SK-N-SH (cell line): ENCODE measurements at regions not wholly inside any gene's neighbourhood (a gene's known extent, or its start where the extent isn't known, plus 50 kb on each side); places are given as distances from the start of the nearest gene placed in this dataset.

ENCODE experiments used
- CTCF ChIA-PET: fragments of 300-600, 350-600 bp; formaldehyde crosslinking; extraction: SDS; loops from one replicate; lab custom pipeline; 2021; lab: Yijun Ruan, JAX
- POLR2A ChIA-PET: fragments of 350-600 bp; sonication (Branson Sonifier 250); formaldehyde crosslinking; extraction: SDS; loops from one replicate; lab custom pipeline; 2020; ENCODE audit warnings: antibody characterized with exemption, inconsistent platforms; lab: Yijun Ruan, JAX
- DNase-seq: peaks from one replicate; pipeline ENCODE4 v3.0.0; 2012
- H2AFZ ChIP-seq: fragments of 200-600 bp; sonication (generic); 2 replicates; pipeline ENCODE4 v1.8.1; 2016; ENCODE audit warnings: antibody characterized with exemption, mild to moderate bottlenecking, low read depth
- H3F3A ChIP-seq: fragments of 200-600 bp; sonication (generic); replicated peaks from 2 replicates; pipeline ENCODE3; 2016; ENCODE audit warnings: antibody characterized with exemption, mild to moderate bottlenecking; ENCODE audit not compliant: insufficient read depth
- H3K27ac ChIP-seq, 2 experiments: fragments of 200-500 bp in 1 of 2; fragments of 200-600 bp in 1 of 2; sonication (Bioruptor generic) in 1 of 2; sonication (generic), shearing (Covaris generic) in 1 of 2; 2 replicates each; pipeline versions ENCODE4 v1.5.1 to v1.6.1; 2014 to 2016; ENCODE audit warnings: low read depth in 2 of 2, inconsistent platforms in 1 of 2, low read length in 1 of 2, mild to moderate bottlenecking in 1 of 2, mixed read lengths in 1 of 2
- H3K27me3 ChIP-seq: fragments of 200-600 bp; sonication (generic), shearing (Covaris generic); 2 replicates; pipeline ENCODE4 v1.6.1; 2016; ENCODE audit warnings: mixed run types; ENCODE audit not compliant: insufficient read depth
- H3K36me3 ChIP-seq, 2 experiments: fragments of 200-500 bp in 1 of 2; fragments of 200-600 bp in 1 of 2; sonication (Bioruptor generic) in 1 of 2; sonication (generic) in 1 of 2; replicated peaks in 1 of 2; 2 replicates each; pipeline versions ENCODE3 to v1.5.1; 2014 to 2016; ENCODE audit warnings: low read length in 1 of 2, mild to moderate bottlenecking in 1 of 2; ENCODE audit not compliant: insufficient read depth in 2 of 2, control insufficient read depth in 1 of 2
- H3K4me1 ChIP-seq, 2 experiments: fragments of 200-500 bp in 1 of 2; fragments of 200-600 bp in 1 of 2; sonication (Bioruptor generic) in 1 of 2; sonication (generic), shearing (Covaris generic) in 1 of 2; 2 replicates each; pipeline versions ENCODE4 v1.5.1 to v1.6.1; 2014 to 2016; ENCODE audit warnings: low read depth in 1 of 2, low read length in 1 of 2, mixed run types in 1 of 2; ENCODE audit not compliant: insufficient read depth in 2 of 2, control insufficient read depth in 1 of 2
- H3K4me2 ChIP-seq: fragments of 200-600 bp; sonication (generic), shearing (Covaris generic); 2 replicates; pipeline ENCODE4 v1.6.1; 2017; ENCODE audit warnings: mixed run types
- H3K4me3 ChIP-seq, 2 experiments: fragments of 200-500 bp in 1 of 2; fragments of 200-600 bp in 1 of 2; sonication (Bioruptor generic) in 1 of 2; sonication (generic), shearing (Covaris generic) in 1 of 2; 2 replicates each; pipeline versions ENCODE4 v1.5.1 to v1.8.1; 2014 to 2016; ENCODE audit warnings: low read depth in 2 of 2, inconsistent platforms in 1 of 2, low read length in 1 of 2, mild to moderate bottlenecking in 1 of 2, mixed read lengths in 1 of 2, moderate library complexity in 1 of 2
- H3K79me2 ChIP-seq: fragments of 200-600 bp; sonication (generic); 2 replicates; pipeline ENCODE4 v1.8.1; 2017; ENCODE audit warnings: mild to moderate bottlenecking; ENCODE audit not compliant: insufficient read depth
- H3K9ac ChIP-seq: fragments of 200-600 bp; sonication (generic); 2 replicates; pipeline ENCODE4 v1.6.1; 2017; ENCODE audit warnings: mixed run types
- H3K9me2 ChIP-seq: fragments of 200-600 bp; sonication (generic); 2 replicates; pipeline ENCODE4 v1.6.1; 2017; ENCODE audit warnings: mixed run types
- H3K9me3 ChIP-seq: fragments of 200-600 bp; sonication (generic); 2 replicates; pipeline ENCODE4 v1.6.1; 2017; ENCODE audit warnings: mixed run types, mild to moderate bottlenecking, moderate library complexity
- H4K20me1 ChIP-seq: fragments of 200-600 bp; sonication (generic); 2 replicates; pipeline ENCODE4 v1.6.1; 2017; ENCODE audit warnings: mild to moderate bottlenecking, mixed run types; ENCODE audit not compliant: insufficient read depth
- CHD2 ChIP-seq: fragments of 150-350 bp; IDR thresholded peaks from 2 replicates; pipeline ENCODE4 v1.6.1; 2018; ENCODE audit warnings: low read length; ENCODE audit not compliant: partially characterized antibody
- EP300 ChIP-seq, 2 experiments: IDR thresholded peaks; 2 replicates each; pipeline versions ENCODE4 v1.4.0 to v1.6.1; 2012; ENCODE audit warnings: borderline replicate concordance in 1 of 2, low read depth in 1 of 2, low read length in 1 of 2
- EZH2phosphoT487 ChIP-seq: fragments of 200-600 bp; sonication (generic); IDR thresholded peaks from 2 replicates; pipeline ENCODE4 v1.6.1; 2017; ENCODE audit warnings: low read depth, mixed run types, mild to moderate bottlenecking, antibody characterized with exemption, moderate library complexity, borderline replicate concordance
- FOXJ3 ChIP-seq: sonication (generic); formaldehyde crosslinking; IDR thresholded peaks from 2 replicates; pipeline ENCODE4 v1.5.1; 2020; ENCODE audit warnings: mild to moderate bottlenecking, missing genetic modification reagents
- GABPA ChIP-seq: IDR thresholded peaks from 2 replicates; pipeline ENCODE4 v1.4.0; 2012; ENCODE audit warnings: low read depth, mild to moderate bottlenecking
- MAX ChIP-seq: IDR thresholded peaks from 2 replicates; pipeline ENCODE4 v1.4.0; 2012; ENCODE audit warnings: low read depth
- MEF2A ChIP-seq: IDR thresholded peaks from 2 replicates; pipeline ENCODE4 v1.4.0; 2012; ENCODE audit warnings: low read depth, borderline replicate concordance
- NRF1 ChIP-seq: IDR thresholded peaks from 2 replicates; pipeline ENCODE4 v1.6.1; 2012; ENCODE audit warnings: low read depth, mild to moderate bottlenecking, low read length
- PBX3 ChIP-seq: IDR thresholded peaks from 2 replicates; pipeline ENCODE4; 2012
- RAD21 ChIP-seq: IDR thresholded peaks from 2 replicates; pipeline ENCODE4 v1.6.1; 2012; ENCODE audit warnings: mild to moderate bottlenecking, low read length
- RCOR1 ChIP-seq: fragments of 150-350 bp; IDR thresholded peaks from 2 replicates; pipeline ENCODE4 v1.6.1; 2017; ENCODE audit warnings: antibody characterized with exemption, low read length
- RXRA ChIP-seq: IDR thresholded peaks from 2 replicates; pipeline ENCODE4 v1.4.0; 2012; ENCODE audit warnings: low read depth, mild to moderate bottlenecking, borderline replicate concordance
- SMC3 ChIP-seq: IDR thresholded peaks from 2 replicates; pipeline ENCODE4 v1.6.1; 2012; ENCODE audit warnings: low read depth, low read length, improper control_type of control experiment
- TAF1 ChIP-seq: IDR thresholded peaks from 2 replicates; pipeline ENCODE4 v1.6.1; 2012; ENCODE audit warnings: low read depth, mild to moderate bottlenecking, low read length, moderate library complexity, borderline replicate concordance
- TEAD4 ChIP-seq: IDR thresholded peaks from 2 replicates; pipeline ENCODE4 v1.4.0; 2012; ENCODE audit warnings: mild to moderate bottlenecking, borderline replicate concordance; ENCODE audit not compliant: insufficient read depth
- USF1 ChIP-seq: IDR thresholded peaks from 2 replicates; pipeline ENCODE4 v1.4.0; 2012; ENCODE audit warnings: low read depth, borderline replicate concordance
- ZBTB33 ChIP-seq: IDR thresholded peaks from 2 replicates; pipeline ENCODE4 v1.4.0; 2012; ENCODE audit warnings: low read depth, borderline replicate concordance
- WGBS: methylation state at CpG from one replicate; pipeline ENCODE4 v1.1.6; 2017; ENCODE audit warnings: low lambda C conversion rate; 5-methylcytosine and 5-hydroxymethylcytosine counted together
- TF ChIP-seq, protein P1 (sequence below): fragments of 200-600 bp; sonication (generic); IDR thresholded peaks from 2 replicates; pipeline ENCODE4 v1.6.1; 2017; ENCODE audit warnings: antibody characterized with exemption, mild to moderate bottlenecking, moderate library complexity
- TF ChIP-seq, protein P2 (sequence below): fragments of 150-350 bp; IDR thresholded peaks from 2 replicates; pipeline ENCODE4 v1.6.1; 2016; ENCODE audit warnings: mild to moderate bottlenecking, low read depth, low read length

DNA sequence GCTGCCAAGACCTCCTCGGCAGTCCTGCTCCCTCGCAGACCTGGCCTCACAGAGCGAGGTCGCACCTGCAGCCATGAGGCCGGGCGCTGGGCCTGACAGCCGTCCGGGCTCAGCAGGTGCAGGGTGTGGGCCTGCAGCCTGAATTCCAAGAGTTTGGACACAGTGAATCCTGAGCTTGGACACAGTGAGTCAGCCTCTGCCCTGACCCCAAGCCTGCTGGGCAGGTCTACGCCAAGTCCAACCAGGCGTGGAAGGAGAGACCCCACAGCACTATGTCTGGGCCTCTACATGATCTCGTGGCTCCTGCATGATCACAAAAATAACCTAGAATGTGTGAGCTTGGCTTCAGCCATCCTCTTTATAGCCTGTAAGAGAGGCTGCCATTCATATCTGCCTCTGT is 121.0 kb downstream of the C16orf95 start:
- Histone ChIP-seq H3K9me3 (no peaks in the 10 kb centered on the region), H3F3A (no peaks in the 10 kb centered on the region), H2AFZ (no peak overlapping the region), H3K4me2 (no peak overlapping the region), H3K4me1 (peaks cover 0 to 2% of the 10 kb centered on the region in 2 experiments; a peak in 1 of 4 replicates), H3K9me2 (no peaks in the 10 kb centered on the region), H3K27me3 (peaks cover 60% of the 10 kb centered on the region; the same call in 1 of the 2 replicates), H3K36me3 (no peaks in the 10 kb centered on the region), H3K79me2 (no peaks in the 10 kb centered on the region), H3K27ac (no peak overlapping the region), H4K20me1 (no peaks in the 10 kb centered on the region), H3K4me3 (no peak overlapping the region), H3K9ac (no peak overlapping the region)
- 31% methylated on average over 7 of the region's 11 CpGs for WGBS
- ChIA-PET CTCF (interaction anchor here (1.2 kb wide), 1 partner anchor 102 kb away, joined by 3 read pairs; no protein-coding TSS in a partner anchor), POLR2A (no interaction called here)
- TF ChIP-seq RAD21 (no peak), ZBTB33 (no peak), NRF1 (no peak), TAF1 (no peak)
- no peak for DNase-seq

- Histone ChIP-seq H3K4me3 (no peak overlapping the region), H3K79me2 (no peaks in the 10 kb centered on the region), H3K9me3 (no peaks in the 10 kb centered on the region), H2AFZ (no peak overlapping the region), H3K36me3 (no peaks in the 10 kb centered on the region), H3K4me2 (no peak overlapping the region), H3K4me1 (peaks cover 0 to 2% of the 10 kb centered on the region in 2 experiments; a peak in 1 of 4 replicates), H3K27me3 (peaks cover 60% of the 10 kb centered on the region; the same call in 1 of the 2 replicates), H3K9ac (no peak overlapping the region), H4K20me1 (no peaks in the 10 kb centered on the region), H3K27ac (no peak overlapping the region), H3F3A (no peaks in the 10 kb centered on the region), H3K9me2 (no peaks in the 10 kb centered on the region)
- 57% methylated on average over 2 of the region's 2 CpGs for WGBS
- ChIA-PET POLR2A (no interaction called here), CTCF (interaction anchor here (1.1 to 1.2 kb wide), 2 partner anchors 82 to 101 kb away, joined by 3 read pairs; no protein-coding TSS in a partner anchor)
- DNase-seq = no peak
- TF ChIP-seq, protein P1, sequence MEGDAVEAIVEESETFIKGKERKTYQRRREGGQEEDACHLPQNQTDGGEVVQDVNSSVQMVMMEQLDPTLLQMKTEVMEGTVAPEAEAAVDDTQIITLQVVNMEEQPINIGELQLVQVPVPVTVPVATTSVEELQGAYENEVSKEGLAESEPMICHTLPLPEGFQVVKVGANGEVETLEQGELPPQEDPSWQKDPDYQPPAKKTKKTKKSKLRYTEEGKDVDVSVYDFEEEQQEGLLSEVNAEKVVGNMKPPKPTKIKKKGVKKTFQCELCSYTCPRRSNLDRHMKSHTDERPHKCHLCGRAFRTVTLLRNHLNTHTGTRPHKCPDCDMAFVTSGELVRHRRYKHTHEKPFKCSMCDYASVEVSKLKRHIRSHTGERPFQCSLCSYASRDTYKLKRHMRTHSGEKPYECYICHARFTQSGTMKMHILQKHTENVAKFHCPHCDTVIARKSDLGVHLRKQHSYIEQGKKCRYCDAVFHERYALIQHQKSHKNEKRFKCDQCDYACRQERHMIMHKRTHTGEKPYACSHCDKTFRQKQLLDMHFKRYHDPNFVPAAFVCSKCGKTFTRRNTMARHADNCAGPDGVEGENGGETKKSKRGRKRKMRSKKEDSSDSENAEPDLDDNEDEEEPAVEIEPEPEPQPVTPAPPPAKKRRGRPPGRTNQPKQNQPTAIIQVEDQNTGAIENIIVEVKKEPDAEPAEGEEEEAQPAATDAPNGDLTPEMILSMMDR = no peak
- TF ChIP-seq GABPA = no peak
- TF ChIP-seq SMC3 = no peak
- TF ChIP-seq TAF1 = no peak
- no peak for TF ChIP-seq USF1
- no peak for TF ChIP-seq MEF2A
- no peak for TF ChIP-seq MAX
- TF ChIP-seq NRF1 = no peak
- TF ChIP-seq RXRA = no peak
- TF ChIP-seq CHD2 = no peak
- no peak for TF ChIP-seq FOXJ3
- no peak for TF ChIP-seq EP300 (IDR thresholded peaks at IDR 0.05; ENCODE audit: borderline replicate concordance in 1 of 2, low read depth in 1 of 2, low read length in 1 of 2)
- TF ChIP-seq PBX3 = no peak
- TF ChIP-seq RCOR1 = no peak
- TF ChIP-seq, protein P2, sequence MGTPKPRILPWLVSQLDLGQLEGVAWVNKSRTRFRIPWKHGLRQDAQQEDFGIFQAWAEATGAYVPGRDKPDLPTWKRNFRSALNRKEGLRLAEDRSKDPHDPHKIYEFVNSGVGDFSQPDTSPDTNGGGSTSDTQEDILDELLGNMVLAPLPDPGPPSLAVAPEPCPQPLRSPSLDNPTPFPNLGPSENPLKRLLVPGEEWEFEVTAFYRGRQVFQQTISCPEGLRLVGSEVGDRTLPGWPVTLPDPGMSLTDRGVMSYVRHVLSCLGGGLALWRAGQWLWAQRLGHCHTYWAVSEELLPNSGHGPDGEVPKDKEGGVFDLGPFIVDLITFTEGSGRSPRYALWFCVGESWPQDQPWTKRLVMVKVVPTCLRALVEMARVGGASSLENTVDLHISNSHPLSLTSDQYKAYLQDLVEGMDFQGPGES = no peak
- no peak for TF ChIP-seq TEAD4
- TF ChIP-seq EZH2phosphoT487 = no peak
Measured at GRCh38 chr16:87196661-87197060, 120.5 kb downstream of the C16orf95 start.
